OCI-LY1 (cell line): ENCODE measurements at regions not wholly inside any gene's neighbourhood (a gene's known extent, or its start where the extent isn't known, plus 50 kb on each side); places are given as distances from the start of the nearest gene placed in this dataset.

ENCODE experiments used
- H2AFZ ChIP-seq: fragments of 200-600 bp; sonication (generic), shearing (Covaris generic); 2 replicates; pipeline ENCODE4 v1.6.0; 2014; ENCODE audit warnings: antibody characterized with exemption, mild to moderate bottlenecking, low read length
- H3F3A ChIP-seq: fragments of 200-600 bp; sonication (generic), shearing (Covaris generic); 2 replicates; pipeline ENCODE4 v1.6.0; 2014; ENCODE audit warnings: mild to moderate bottlenecking, antibody characterized with exemption, low read length, moderate library complexity; ENCODE audit not compliant: insufficient read depth
- H3K27ac ChIP-seq: fragments of 200-600 bp; sonication (generic); 2 replicates; pipeline ENCODE4 v1.5.1; 2014; ENCODE audit warnings: low read length, mixed run types, mild to moderate bottlenecking, low read depth; ENCODE audit not compliant: poor library complexity, severe bottlenecking
- H3K27me3 ChIP-seq: fragments of 200-600 bp; sonication (generic); 2 replicates; pipeline ENCODE4 v1.6.0; 2014; ENCODE audit warnings: antibody characterized with exemption, mild to moderate bottlenecking, low read length, moderate library complexity; ENCODE audit not compliant: insufficient read depth
- H3K36me3 ChIP-seq: fragments of 200-600 bp; sonication (generic); 2 replicates; pipeline ENCODE4 v1.6.1; 2014; ENCODE audit warnings: mild to moderate bottlenecking, antibody characterized with exemption, low read length, moderate library complexity, mixed read lengths; ENCODE audit not compliant: insufficient read depth
- H3K4me1 ChIP-seq: fragments of 200-600 bp; sonication (generic); 2 replicates; pipeline ENCODE4 v1.5.1; 2014; ENCODE audit warnings: mild to moderate bottlenecking, low read length, moderate library complexity; ENCODE audit not compliant: insufficient read depth, severe bottlenecking
- H3K4me2 ChIP-seq: fragments of 200-600 bp; sonication (generic), shearing (Covaris generic); 2 replicates; pipeline ENCODE4 v1.6.1; 2014; ENCODE audit warnings: low read length
- H3K4me3 ChIP-seq: fragments of 200-600 bp; sonication (generic); 2 replicates; pipeline ENCODE4 v1.5.1; 2014; ENCODE audit warnings: low read length, low read depth, mild to moderate bottlenecking, mixed read lengths; ENCODE audit not compliant: poor library complexity, severe bottlenecking
- H3K79me2 ChIP-seq: fragments of 200-600 bp; shearing (Covaris generic); 2 replicates; pipeline ENCODE4 v1.6.1; 2016; ENCODE audit warnings: mixed run types, low read length, mixed read lengths; ENCODE audit not compliant: insufficient read depth
- H3K9ac ChIP-seq: fragments of 200-600 bp; sonication (generic), shearing (Covaris generic); 2 replicates; pipeline ENCODE4 v1.6.1; 2014; ENCODE audit warnings: mild to moderate bottlenecking, low read length, mixed read lengths
- H3K9me2 ChIP-seq: fragments of 200-600 bp; sonication (generic), shearing (Covaris generic); 2 replicates; pipeline ENCODE4 v1.6.1; 2014; ENCODE audit warnings: low read depth, mild to moderate bottlenecking, low read length, mixed read lengths
- H3K9me3 ChIP-seq: fragments of 200-600 bp; shearing (Covaris generic); 2 replicates; pipeline ENCODE4 v1.6.1; 2014; ENCODE audit warnings: low read length, mixed read lengths
- H4K20me1 ChIP-seq: fragments of 200-600 bp; sonication (generic), shearing (Covaris generic); 2 replicates; pipeline ENCODE4 v1.6.0; 2016; ENCODE audit warnings: mild to moderate bottlenecking, low read length; ENCODE audit not compliant: insufficient read depth
- CTCF ChIP-seq: fragments of 200-600 bp; sonication (generic), shearing (Covaris generic); IDR thresholded peaks from 2 replicates; pipeline ENCODE4 v1.5.1; 2017; ENCODE audit warnings: mild to moderate bottlenecking, antibody characterized with exemption, low read length, moderate library complexity, mixed read lengths
- EZH2 ChIP-seq: fragments of 200-600 bp; sonication (generic), shearing (Covaris generic); IDR thresholded peaks from 2 replicates; pipeline ENCODE4 v1.8.0; 2017; ENCODE audit warnings: borderline replicate concordance, mixed run types, mild to moderate bottlenecking, antibody characterized with exemption, low read length, moderate library complexity, mixed read lengths

GRCh38 chr2:129653246-129653645 is 326.2 kb upstream of the RAB6C start:
- no peak for TF ChIP-seq CTCF
- TF ChIP-seq EZH2 = no peak
- no peaks in the 10 kb centered on the region for H3F3A ChIP-seq
- no peak overlapping the region for H3K9ac ChIP-seq
- H4K20me1 ChIP-seq = no peaks in the 10 kb centered on the region
- H3K4me2 ChIP-seq = no peak overlapping the region
- no peaks in the 10 kb centered on the region for H3K36me3 ChIP-seq
- no peaks in the 10 kb centered on the region for H3K79me2 ChIP-seq
- no peak overlapping the region for H3K4me3 ChIP-seq
- no peaks in the 10 kb centered on the region for H3K4me1 ChIP-seq
- no peaks in the 10 kb centered on the region for H3K9me2 ChIP-seq
- no peak overlapping the region for H3K27ac ChIP-seq
- H2AFZ ChIP-seq = no peak overlapping the region
- H3K9me3 ChIP-seq = no peaks in the 10 kb centered on the region
- H3K27me3 ChIP-seq = no peaks in the 10 kb centered on the region

GRCh38 chr2:129654331-129654730 is 325.1 kb upstream of the RAB6C start:
- Histone ChIP-seq H3K4me2 (no peak overlapping the region), H3K79me2 (no peaks in the 10 kb centered on the region), H3K9me3 (no peaks in the 10 kb centered on the region), H3K9me2 (no peaks in the 10 kb centered on the region), H2AFZ (no peak overlapping the region), H3K4me1 (no peaks in the 10 kb centered on the region), H3K36me3 (no peaks in the 10 kb centered on the region), H3K27ac (no peak overlapping the region), H3K9ac (no peak overlapping the region), H3F3A (no peaks in the 10 kb centered on the region), H3K27me3 (no peaks in the 10 kb centered on the region; the same call in 1 of the 2 replicates), H4K20me1 (no peaks in the 10 kb centered on the region), H3K4me3 (no peak overlapping the region)
- TF ChIP-seq CTCF = no peak
- no peak for TF ChIP-seq EZH2

- no peaks in the 10 kb centered on the region for H3K36me3 ChIP-seq
- no peak overlapping the region for H2AFZ ChIP-seq
- H3K9ac ChIP-seq = no peak overlapping the region
- no peaks in the 10 kb centered on the region for H3K79me2 ChIP-seq
- H3K27me3 ChIP-seq = no peaks in the 10 kb centered on the region; the same call in 1 of the 2 replicates
- H3K9me3 ChIP-seq = no peaks in the 10 kb centered on the region
- H3K27ac ChIP-seq = no peak overlapping the region
- no peak for TF ChIP-seq CTCF
- no peak for TF ChIP-seq EZH2
- no peak overlapping the region for H3K4me2 ChIP-seq
- no peaks in the 10 kb centered on the region for H3F3A ChIP-seq
- H3K9me2 ChIP-seq = no peaks in the 10 kb centered on the region
- no peaks in the 10 kb centered on the region for H3K4me1 ChIP-seq
- H3K4me3 ChIP-seq = no peak overlapping the region
- no peaks in the 10 kb centered on the region for H4K20me1 ChIP-seq
Observed at GRCh38 chr2:129656081-129656598, 323.3 kb upstream of the RAB6C start.
